ENCODE measurements at regions not wholly inside any gene's neighbourhood (a gene's known extent, or its start where the extent isn't known, plus 50 kb on each side); places are given as distances from the start of the nearest gene placed in this dataset.

GRCh38 chr16:35751191-35751941 is 2292.0 kb downstream of the TP53TG3F start:
- no peak for TF ChIP-seq CTCF (IDR thresholded peaks at IDR 0.05 in 8 of 11, conservative IDR thresholded peaks at IDR 0.05 in 3 of 11)
- no peak for TF ChIP-seq POLR2AphosphoS5 (IDR thresholded peaks at IDR 0.05)
